HCT116 (cell line): ENCODE measurements at regions not wholly inside any gene's neighbourhood (a gene's known extent, or its start where the extent isn't known, plus 50 kb on each side); places are given as distances from the start of the nearest gene placed in this dataset.

Experiments used
- CEBPB ChIP-seq: IDR thresholded peaks from 2 replicates; pipeline ENCODE4 v1.6.1; 2012; ENCODE audit warnings: low read depth
- EZH2 ChIP-seq: fragments of 200-600 bp; sonication (generic); IDR thresholded peaks from 2 replicates; pipeline ENCODE4 v1.6.1; 2017; ENCODE audit warnings: antibody characterized with exemption, mixed run types
- EZH2phosphoT487 ChIP-seq: fragments of 200-600 bp; IDR thresholded peaks from 2 replicates; pipeline ENCODE4 v1.6.1; 2018; ENCODE audit warnings: antibody characterized with exemption, borderline replicate concordance
- JUND ChIP-seq: IDR thresholded peaks from 2 replicates; pipeline ENCODE4 v1.6.1; 2012
- POLR2A ChIP-seq: IDR thresholded peaks from 2 replicates; pipeline ENCODE4 v1.7.0; 2011; ENCODE audit warnings: borderline replicate concordance; ENCODE audit not compliant: insufficient read depth, insufficient read length; ENCODE audit errors: extremely low read depth
- POLR2AphosphoS5 ChIP-seq: IDR thresholded peaks from 2 replicates; pipeline ENCODE4 v1.6.1; 2011; ENCODE audit warnings: mild to moderate bottlenecking, low read depth, low read length, moderate library complexity
- RAD21 ChIP-seq: IDR thresholded peaks from 2 replicates; pipeline ENCODE4 v1.6.1; 2012; ENCODE audit warnings: low read depth, mild to moderate bottlenecking
- SIN3A ChIP-seq: IDR thresholded peaks from 2 replicates; pipeline ENCODE4 v1.6.1; 2012; ENCODE audit warnings: low read depth
- SP1 ChIP-seq: IDR thresholded peaks from 2 replicates; pipeline ENCODE4 v1.6.1; 2012; ENCODE audit warnings: low read depth
- YY1 ChIP-seq: IDR thresholded peaks from 2 replicates; pipeline ENCODE4 v1.6.1; 2011; ENCODE audit warnings: low read length, low read depth, moderate library complexity, mild to moderate bottlenecking; ENCODE audit not compliant: insufficient replicate concordance; ENCODE audit errors: extremely low read depth
- ZBTB33 ChIP-seq: IDR thresholded peaks from 2 replicates; pipeline ENCODE4 v1.6.1; 2011; ENCODE audit warnings: mild to moderate bottlenecking, low read length, moderate library complexity; ENCODE audit not compliant: insufficient replicate concordance; ENCODE audit errors: extremely low read depth
- TF ChIP-seq, protein P1 (sequence below), 3 experiments: fragments of 200-600 bp in 1 of 3; sonication (generic) in 1 of 3; IDR thresholded peaks in 2 of 3; conservative IDR thresholded peaks in 1 of 3; 2 replicates each; pipeline ENCODE4 v1.5.1; 2012 to 2017; ENCODE audit warnings: low read depth in 2 of 3, low read length in 2 of 3, antibody characterized with exemption in 1 of 3, borderline replicate concordance in 1 of 3, control low read depth in 1 of 3, mild to moderate bottlenecking in 1 of 3, mixed read lengths in 1 of 3, mixed run types in 1 of 3, moderate library complexity in 1 of 3; ENCODE audit not compliant: insufficient read depth in 1 of 3
- TF ChIP-seq, protein P2 (sequence below): IDR thresholded peaks from 2 replicates; pipeline ENCODE4 v1.6.1; 2012
- TF ChIP-seq, protein P3 (sequence below): IDR thresholded peaks from 2 replicates; pipeline ENCODE4 v1.6.1; 2012

GRCh38 chr15:31973197-31973596 lies 57.1 kb upstream of the CHRNA7 start:
- TF ChIP-seq, protein P1, sequence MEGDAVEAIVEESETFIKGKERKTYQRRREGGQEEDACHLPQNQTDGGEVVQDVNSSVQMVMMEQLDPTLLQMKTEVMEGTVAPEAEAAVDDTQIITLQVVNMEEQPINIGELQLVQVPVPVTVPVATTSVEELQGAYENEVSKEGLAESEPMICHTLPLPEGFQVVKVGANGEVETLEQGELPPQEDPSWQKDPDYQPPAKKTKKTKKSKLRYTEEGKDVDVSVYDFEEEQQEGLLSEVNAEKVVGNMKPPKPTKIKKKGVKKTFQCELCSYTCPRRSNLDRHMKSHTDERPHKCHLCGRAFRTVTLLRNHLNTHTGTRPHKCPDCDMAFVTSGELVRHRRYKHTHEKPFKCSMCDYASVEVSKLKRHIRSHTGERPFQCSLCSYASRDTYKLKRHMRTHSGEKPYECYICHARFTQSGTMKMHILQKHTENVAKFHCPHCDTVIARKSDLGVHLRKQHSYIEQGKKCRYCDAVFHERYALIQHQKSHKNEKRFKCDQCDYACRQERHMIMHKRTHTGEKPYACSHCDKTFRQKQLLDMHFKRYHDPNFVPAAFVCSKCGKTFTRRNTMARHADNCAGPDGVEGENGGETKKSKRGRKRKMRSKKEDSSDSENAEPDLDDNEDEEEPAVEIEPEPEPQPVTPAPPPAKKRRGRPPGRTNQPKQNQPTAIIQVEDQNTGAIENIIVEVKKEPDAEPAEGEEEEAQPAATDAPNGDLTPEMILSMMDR (IDR thresholded peaks at IDR 0.05 in 2 of 3, conservative IDR thresholded peaks at IDR 0.05 in 1 of 3; ENCODE audit: borderline replicate concordance in 1 of 3, insufficient read depth in 1 of 3, low read depth in 2 of 3, low read length in 2 of 3): no peak
- no peak for TF ChIP-seq SP1
- no peak for TF ChIP-seq JUND
- no peak for TF ChIP-seq RAD21
- no peak for TF ChIP-seq CEBPB
- TF ChIP-seq, protein P2, sequence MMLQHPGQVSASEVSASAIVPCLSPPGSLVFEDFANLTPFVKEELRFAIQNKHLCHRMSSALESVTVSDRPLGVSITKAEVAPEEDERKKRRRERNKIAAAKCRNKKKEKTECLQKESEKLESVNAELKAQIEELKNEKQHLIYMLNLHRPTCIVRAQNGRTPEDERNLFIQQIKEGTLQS: no peak
- no peak for TF ChIP-seq EZH2
- no peak for TF ChIP-seq POLR2A
- TF ChIP-seq POLR2AphosphoS5: no peak
- TF ChIP-seq ZBTB33: no peak
- TF ChIP-seq YY1: no peak
- TF ChIP-seq, protein P3, sequence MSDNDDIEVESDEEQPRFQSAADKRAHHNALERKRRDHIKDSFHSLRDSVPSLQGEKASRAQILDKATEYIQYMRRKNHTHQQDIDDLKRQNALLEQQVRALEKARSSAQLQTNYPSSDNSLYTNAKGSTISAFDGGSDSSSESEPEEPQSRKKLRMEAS: no peak
- no peak for TF ChIP-seq SIN3A
- no peak for TF ChIP-seq EZH2phosphoT487
